ENCODE measurements at regions not wholly inside any gene's neighbourhood (a gene's known extent, or its start where the extent isn't known, plus 50 kb on each side); places are given as distances from the start of the nearest gene placed in this dataset.

GRCh38 chr4:62896721-62897120, 1512.5 kb downstream of the TECRL start:
- DNase-seq (ENCODE audit: low spot score) = no peak

- DNase-seq (ENCODE audit: low spot score) = no peak
These were observed 1527.3 kb downstream of the TECRL start for GRCh38 chr4:62881901-62882300.

GRCh38 chr4:62881210-62881609, 1528.0 kb downstream of the TECRL start:
- no peak for DNase-seq (ENCODE audit: low spot score)

- no peak for DNase-seq (ENCODE audit: low spot score)
These were observed 1536.4 kb downstream of the TECRL start for GRCh38 chr4:62872856-62873255.

- no peak for DNase-seq (ENCODE audit: low spot score)
These were observed 1538.2 kb downstream of the TECRL start for GRCh38 chr4:62871078-62871477.

GRCh38 chr4:62870451-62870850, 1538.8 kb downstream of the TECRL start:
- DNase-seq (ENCODE audit: low spot score) = no peak

- DNase-seq (ENCODE audit: low spot score) = no peak
These were observed 1544.0 kb downstream of the TECRL start for GRCh38 chr4:62865261-62865660.

GRCh38 chr4:62849696-62850095, 1559.6 kb downstream of the TECRL start:
- DNase-seq (ENCODE audit: low spot score) = no peak

GRCh38 chr4:62835631-62836030, 1573.6 kb downstream of the TECRL start:
- no peak for DNase-seq (ENCODE audit: low spot score)

GRCh38 chr4:62822306-62822705, 1586.9 kb downstream of the TECRL start:
- no peak for DNase-seq (ENCODE audit: low spot score)

GRCh38 chr4:62816566-62816965, 1592.7 kb downstream of the TECRL start:
- DNase-seq (ENCODE audit: low spot score) = no peak

- DNase-seq (ENCODE audit: low spot score) = no peak
These were observed 1594.7 kb downstream of the TECRL start for GRCh38 chr4:62814510-62815047.

- no peak for DNase-seq (ENCODE audit: low spot score)
These were observed 1602.4 kb downstream of the TECRL start for GRCh38 chr4:62806816-62807215.

- no peak for DNase-seq (ENCODE audit: low spot score)
These were observed 1603.9 kb downstream of the ADGRL3 start for GRCh38 chr4:62804075-62804474.

GRCh38 chr4:62797221-62797620, 1597.1 kb downstream of the ADGRL3 start:
- no peak for DNase-seq (ENCODE audit: low spot score)

GRCh38 chr4:62791386-62791785, 1591.3 kb downstream of the ADGRL3 start:
- no peak for DNase-seq (ENCODE audit: low spot score)

GRCh38 chr4:62771983-62772557, 1571.9 kb downstream of the ADGRL3 start:
- DNase-seq (ENCODE audit: low spot score) = no peak

GRCh38 chr4:62740296-62740695, 1540.2 kb downstream of the ADGRL3 start:
- no peak for DNase-seq (ENCODE audit: low spot score)

GRCh38 chr4:62717154-62717553, 1517.0 kb downstream of the ADGRL3 start:
- no peak for DNase-seq (ENCODE audit: low spot score)

GRCh38 chr4:62711575-62711974, 1511.4 kb downstream of the ADGRL3 start:
- DNase-seq (ENCODE audit: low spot score) = no peak

GRCh38 chr4:62709618-62710252, 1509.6 kb downstream of the ADGRL3 start:
- peak; percentile 68 for DNase-seq (ENCODE audit: low spot score)

GRCh38 chr4:62706423-62706822, 1506.3 kb downstream of the ADGRL3 start:
- DNase-seq (ENCODE audit: low spot score) = no peak

- DNase-seq (ENCODE audit: low spot score) = no peak
These were observed 1483.9 kb downstream of the ADGRL3 start for GRCh38 chr4:62683799-62684566.

Measured in NAMALWA (cell line).